NB4 (cell line): ENCODE measurements at regions not wholly inside any gene's neighbourhood (a gene's known extent, or its start where the extent isn't known, plus 50 kb on each side); places are given as distances from the start of the nearest gene placed in this dataset.

ENCODE experiments used
- DNase-seq: peaks from one replicate; pipeline ENCODE4 v3.0.0; 2010; ENCODE audit warnings: low read depth
- H3K4me3 ChIP-seq: one replicate; pipeline ENCODE4 v1.5.1; 2011; ENCODE audit warnings: mild to moderate bottlenecking, low read depth, low read length, moderate library complexity
- CTCF ChIP-seq: IDR thresholded peaks from one replicate; pipeline ENCODE4 v1.5.1; 2012; ENCODE audit warnings: low read depth, low read length
- MYC ChIP-seq: IDR thresholded peaks from 2 replicates; pipeline ENCODE4 v1.6.1; 2011; ENCODE audit warnings: low read depth, low read length
- POLR2A ChIP-seq: IDR thresholded peaks from 2 replicates; pipeline ENCODE4 v1.6.1; 2011; ENCODE audit warnings: mild to moderate bottlenecking; ENCODE audit not compliant: insufficient read length; ENCODE audit errors: extremely low read depth
- TF ChIP-seq, protein P1 (sequence below): IDR thresholded peaks from 2 replicates; pipeline ENCODE4 v1.6.1; 2011; ENCODE audit warnings: low read depth, low read length

DNA sequence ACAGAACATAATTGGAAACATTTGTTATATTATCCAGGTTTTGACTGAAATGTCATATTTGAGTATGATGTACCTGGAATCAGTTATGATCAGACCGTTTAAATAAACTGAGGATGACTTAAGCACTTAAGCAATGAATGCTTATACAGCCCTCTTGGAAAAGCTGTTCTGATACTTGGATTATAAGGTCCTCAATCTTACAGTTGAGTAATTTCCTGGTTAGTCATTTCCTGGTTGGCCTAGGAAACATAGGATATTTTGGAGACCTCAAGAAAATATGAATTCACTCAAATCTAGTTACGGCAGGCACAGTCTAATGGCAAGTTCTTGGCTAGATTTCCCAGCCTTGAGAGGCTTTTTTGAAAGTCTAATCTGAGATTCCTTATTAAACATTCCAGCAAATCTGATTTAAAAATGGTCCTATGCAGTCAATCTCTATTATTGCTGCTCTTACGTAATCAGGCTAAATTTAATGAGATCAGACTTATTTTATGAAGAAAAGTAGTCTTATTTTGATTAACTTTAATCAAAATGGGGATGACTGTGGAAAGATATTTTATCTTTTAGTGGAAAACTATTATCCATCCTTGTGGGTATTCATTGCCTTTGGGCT is 447.2 kb downstream of the SNAPC1 start:
- H3K4me3 ChIP-seq, result no peak overlapping the region
- TF ChIP-seq CTCF, result no peak
- TF ChIP-seq MYC, result no peak
- TF ChIP-seq POLR2A, result no peak
- TF ChIP-seq, protein P1, sequence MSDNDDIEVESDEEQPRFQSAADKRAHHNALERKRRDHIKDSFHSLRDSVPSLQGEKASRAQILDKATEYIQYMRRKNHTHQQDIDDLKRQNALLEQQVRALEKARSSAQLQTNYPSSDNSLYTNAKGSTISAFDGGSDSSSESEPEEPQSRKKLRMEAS, result no peak
- no peak for DNase-seq

- H3K4me3 ChIP-seq, result no peak overlapping the region
- no peak for DNase-seq
- no peak for TF ChIP-seq MYC
These were observed 451.3 kb downstream of the SNAPC1 start for GRCh38 chr14:62213516-62213915.

DNA sequence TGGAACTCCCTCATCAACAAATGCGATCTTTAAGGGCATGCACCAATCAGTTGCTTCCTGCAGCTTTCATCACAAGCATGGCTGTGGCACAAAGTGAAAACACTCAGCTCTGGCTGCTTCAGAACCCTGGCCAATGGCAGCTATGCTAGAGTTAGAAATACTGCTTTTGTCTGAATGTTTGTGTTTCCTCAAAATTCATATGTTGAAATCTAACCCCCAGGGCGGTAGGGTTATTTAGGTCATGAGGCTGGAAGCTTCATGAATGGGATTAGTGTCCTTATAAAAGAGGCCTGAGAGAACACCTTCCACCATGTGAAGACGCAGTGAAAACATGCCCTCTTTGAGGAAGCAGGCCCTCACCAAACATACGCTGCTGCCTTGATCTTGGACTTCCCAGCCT is 453.9 kb downstream of the SNAPC1 start:
- no peak for TF ChIP-seq CTCF
- TF ChIP-seq POLR2A, result no peak
- TF ChIP-seq MYC, result no peak
- TF ChIP-seq, protein P1, result no peak
- DNase-seq, result no peak

DNA sequence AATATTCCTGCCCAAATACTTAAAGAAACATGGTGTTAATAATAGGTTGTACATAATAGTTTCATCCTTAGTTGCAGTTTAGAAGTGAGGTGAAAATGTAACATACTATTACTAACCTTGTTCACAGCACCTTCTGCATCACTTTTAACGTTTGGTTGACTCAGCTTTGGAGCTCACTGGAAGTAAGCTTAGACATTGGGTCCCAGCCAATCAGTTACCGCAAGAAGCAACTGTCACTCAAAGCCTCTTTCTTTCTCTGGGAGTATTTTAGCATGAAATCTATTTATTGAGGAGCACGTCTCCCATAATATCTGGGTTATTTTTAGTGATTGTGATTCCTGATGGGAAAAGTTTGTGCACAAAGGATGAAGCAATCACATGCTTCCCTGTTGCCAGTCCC is 472.6 kb downstream of the SNAPC1 start:
- TF ChIP-seq MYC (no peak), POLR2A (no peak), CTCF (no peak)
- TF ChIP-seq, protein P1, result no peak
- no peak for DNase-seq
- H3K4me3 ChIP-seq, result no peak overlapping the region

More for the DNA sequence above, 453.9 kb downstream of the SNAPC1 start:
- H3K4me3 ChIP-seq, result no peak overlapping the region

DNA sequence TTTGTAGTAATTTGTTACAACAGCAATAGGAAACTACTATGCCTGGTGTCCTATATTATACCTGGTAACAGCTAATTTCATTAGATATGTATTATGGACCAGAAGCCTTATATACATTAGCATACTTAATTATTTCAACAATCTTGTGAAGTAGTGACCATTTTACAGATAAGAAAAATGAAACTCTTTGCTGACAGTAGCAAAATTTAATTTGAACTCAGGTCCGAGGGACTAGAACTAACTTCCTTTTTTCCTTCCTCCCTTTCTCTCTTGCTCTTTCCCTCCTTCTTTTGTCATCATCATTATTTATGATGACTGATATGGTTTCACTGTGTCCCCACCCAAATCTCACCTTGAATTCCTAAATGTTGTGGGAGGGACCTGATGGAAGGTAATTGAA is 482.0 kb downstream of the SNAPC1 start:
- TF ChIP-seq MYC (no peak), CTCF (no peak), POLR2A (no peak)
- TF ChIP-seq, protein P1, result no peak
- DNase-seq, result no peak
- no peak overlapping the region for H3K4me3 ChIP-seq

DNA sequence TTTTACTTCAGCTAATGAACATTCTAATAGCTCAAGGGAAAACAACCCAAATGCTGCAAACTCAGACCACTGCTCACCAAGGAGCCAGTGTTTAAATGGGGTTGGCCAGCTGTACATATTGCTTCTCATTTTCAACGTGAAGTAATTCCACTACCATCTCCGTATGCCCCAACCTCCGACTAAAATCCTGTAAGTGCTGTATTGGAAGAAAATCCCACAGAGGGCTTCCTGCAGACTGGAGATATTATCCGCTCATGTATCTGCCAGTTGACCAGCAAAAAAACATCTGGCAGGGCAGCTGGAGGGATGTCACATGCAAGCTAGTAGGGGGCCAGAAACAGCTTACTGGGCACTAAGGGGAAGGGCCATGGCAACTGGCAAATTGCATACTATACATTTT is 485.0 kb downstream of the SNAPC1 start:
- H3K4me3 ChIP-seq, result no peak overlapping the region
- TF ChIP-seq POLR2A (no peak), CTCF (no peak), MYC (no peak)
- TF ChIP-seq, protein P1, result no peak
- DNase-seq, result no peak
